Ishikawa (cell line): ENCODE measurements at regions not wholly inside any gene's neighbourhood (a gene's known extent, or its start where the extent isn't known, plus 50 kb on each side); places are given as distances from the start of the nearest gene placed in this dataset.

Experiments
- CEBPB ChIP-seq: IDR thresholded peaks from 2 replicates; pipeline ENCODE4 v1.6.1; 2012
- CREB1 ChIP-seq: IDR thresholded peaks from 2 replicates; pipeline ENCODE4 v1.6.1; 2012; ENCODE audit warnings: low read depth
- EGR1 ChIP-seq: IDR thresholded peaks from 2 replicates; pipeline ENCODE4 v1.6.1; 2012
- EP300 ChIP-seq: IDR thresholded peaks from 2 replicates; pipeline ENCODE4 v1.6.1; 2012; ENCODE audit warnings: borderline replicate concordance
- FOXM1 ChIP-seq: IDR thresholded peaks from 2 replicates; pipeline ENCODE4 v1.6.1; 2012; ENCODE audit warnings: low read depth, borderline replicate concordance
- NFIC ChIP-seq: IDR thresholded peaks from 2 replicates; pipeline ENCODE4 v1.6.1; 2012
- RAD21 ChIP-seq: IDR thresholded peaks from 2 replicates; pipeline ENCODE4 v1.6.1; 2012; ENCODE audit warnings: low read depth
- TAF1 ChIP-seq: IDR thresholded peaks from 2 replicates; pipeline ENCODE4 v1.6.1; 2012; ENCODE audit warnings: low read depth, mild to moderate bottlenecking
- TCF12 ChIP-seq: IDR thresholded peaks from 2 replicates; pipeline ENCODE4 v1.6.1; 2012; ENCODE audit warnings: low read depth
- TEAD4 ChIP-seq: IDR thresholded peaks from 2 replicates; pipeline ENCODE4 v1.6.1; 2012
- YY1 ChIP-seq: IDR thresholded peaks from 2 replicates; pipeline ENCODE4 v1.6.1; 2012; ENCODE audit warnings: low read depth
- ZBTB7A ChIP-seq: IDR thresholded peaks from 2 replicates; pipeline ENCODE4 v1.6.1; 2012; ENCODE audit warnings: low read depth
- TF ChIP-seq, protein P1 (sequence below): IDR thresholded peaks from 2 replicates; pipeline ENCODE4 v1.6.1; 2012
- TF ChIP-seq, protein P2 (sequence below): IDR thresholded peaks from 2 replicates; pipeline ENCODE4 v1.6.1; 2012; ENCODE audit warnings: low read depth, mild to moderate bottlenecking
- TF ChIP-seq, protein P3 (sequence below): IDR thresholded peaks from 2 replicates; pipeline ENCODE4 v1.6.1; 2012

DNA sequence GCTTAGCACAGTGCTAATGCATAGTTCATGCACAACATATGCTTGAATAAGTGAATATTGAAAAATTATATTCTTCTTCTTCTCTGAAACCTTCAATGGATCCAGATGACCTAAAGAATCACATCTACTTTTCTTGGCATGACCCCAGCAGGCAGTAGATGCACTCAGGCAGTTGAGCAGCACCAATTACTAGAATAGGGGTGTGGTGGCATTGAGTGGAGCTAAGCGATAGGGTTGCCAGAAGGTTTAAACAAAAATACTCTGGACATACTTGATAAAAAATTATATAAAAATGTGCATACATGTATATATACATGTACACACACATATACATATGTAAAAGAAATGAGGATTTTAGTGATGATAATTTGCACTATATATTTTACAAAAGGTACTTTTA is 81.8 kb downstream of the NFKBIZ start:
- no peak for TF ChIP-seq FOXM1
- TF ChIP-seq, protein P1, sequence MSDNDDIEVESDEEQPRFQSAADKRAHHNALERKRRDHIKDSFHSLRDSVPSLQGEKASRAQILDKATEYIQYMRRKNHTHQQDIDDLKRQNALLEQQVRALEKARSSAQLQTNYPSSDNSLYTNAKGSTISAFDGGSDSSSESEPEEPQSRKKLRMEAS = no peak
- TF ChIP-seq TEAD4 = no peak
- no peak for TF ChIP-seq RAD21

DNA sequence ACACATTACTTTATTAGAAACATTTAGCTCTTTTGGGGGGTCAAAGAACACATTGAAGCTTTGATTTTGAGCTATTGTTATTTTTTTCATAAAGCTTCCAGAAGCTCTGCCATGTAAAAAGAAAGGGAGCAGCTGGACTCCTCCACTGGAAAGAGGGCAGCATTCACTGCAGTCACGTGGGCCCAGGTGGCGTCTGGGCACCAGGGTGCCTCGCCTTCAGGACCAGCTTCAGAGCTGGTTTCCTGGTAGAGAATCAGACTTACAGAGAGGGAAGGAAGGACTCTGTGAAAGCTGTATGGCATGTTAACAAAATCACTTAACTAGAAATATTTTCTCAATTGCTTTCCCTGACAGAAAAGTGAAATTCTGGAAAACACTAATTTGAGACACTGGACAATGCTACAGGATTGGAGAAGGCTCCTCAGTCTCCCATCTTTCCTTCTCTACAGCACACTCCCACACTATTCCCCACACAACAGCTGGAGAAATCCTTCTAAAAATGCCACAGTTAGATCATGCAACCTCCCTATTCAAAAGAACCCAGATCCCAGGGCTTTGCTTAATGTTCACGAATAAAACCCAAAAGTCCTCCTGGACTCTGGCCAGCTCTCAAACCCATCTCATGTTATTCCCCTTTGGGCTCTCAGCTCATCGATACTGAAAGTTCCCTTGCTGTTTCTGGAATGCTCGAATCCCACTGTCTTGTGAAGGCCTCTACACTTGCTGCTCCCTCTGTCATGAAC is 83.2 kb downstream of the NFKBIZ start:
- TF ChIP-seq, protein P1 = no peak
- no peak for TF ChIP-seq TEAD4
- TF ChIP-seq CEBPB = no peak
- TF ChIP-seq CREB1 = no peak
- no peak for TF ChIP-seq RAD21
- no peak for TF ChIP-seq EGR1
- no peak for TF ChIP-seq FOXM1
- no peak for TF ChIP-seq EP300
- no peak for TF ChIP-seq YY1
- TF ChIP-seq, protein P2, sequence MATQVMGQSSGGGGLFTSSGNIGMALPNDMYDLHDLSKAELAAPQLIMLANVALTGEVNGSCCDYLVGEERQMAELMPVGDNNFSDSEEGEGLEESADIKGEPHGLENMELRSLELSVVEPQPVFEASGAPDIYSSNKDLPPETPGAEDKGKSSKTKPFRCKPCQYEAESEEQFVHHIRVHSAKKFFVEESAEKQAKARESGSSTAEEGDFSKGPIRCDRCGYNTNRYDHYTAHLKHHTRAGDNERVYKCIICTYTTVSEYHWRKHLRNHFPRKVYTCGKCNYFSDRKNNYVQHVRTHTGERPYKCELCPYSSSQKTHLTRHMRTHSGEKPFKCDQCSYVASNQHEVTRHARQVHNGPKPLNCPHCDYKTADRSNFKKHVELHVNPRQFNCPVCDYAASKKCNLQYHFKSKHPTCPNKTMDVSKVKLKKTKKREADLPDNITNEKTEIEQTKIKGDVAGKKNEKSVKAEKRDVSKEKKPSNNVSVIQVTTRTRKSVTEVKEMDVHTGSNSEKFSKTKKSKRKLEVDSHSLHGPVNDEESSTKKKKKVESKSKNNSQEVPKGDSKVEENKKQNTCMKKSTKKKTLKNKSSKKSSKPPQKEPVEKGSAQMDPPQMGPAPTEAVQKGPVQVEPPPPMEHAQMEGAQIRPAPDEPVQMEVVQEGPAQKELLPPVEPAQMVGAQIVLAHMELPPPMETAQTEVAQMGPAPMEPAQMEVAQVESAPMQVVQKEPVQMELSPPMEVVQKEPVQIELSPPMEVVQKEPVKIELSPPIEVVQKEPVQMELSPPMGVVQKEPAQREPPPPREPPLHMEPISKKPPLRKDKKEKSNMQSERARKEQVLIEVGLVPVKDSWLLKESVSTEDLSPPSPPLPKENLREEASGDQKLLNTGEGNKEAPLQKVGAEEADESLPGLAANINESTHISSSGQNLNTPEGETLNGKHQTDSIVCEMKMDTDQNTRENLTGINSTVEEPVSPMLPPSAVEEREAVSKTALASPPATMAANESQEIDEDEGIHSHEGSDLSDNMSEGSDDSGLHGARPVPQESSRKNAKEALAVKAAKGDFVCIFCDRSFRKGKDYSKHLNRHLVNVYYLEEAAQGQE = no peak
- TF ChIP-seq, protein P3, sequence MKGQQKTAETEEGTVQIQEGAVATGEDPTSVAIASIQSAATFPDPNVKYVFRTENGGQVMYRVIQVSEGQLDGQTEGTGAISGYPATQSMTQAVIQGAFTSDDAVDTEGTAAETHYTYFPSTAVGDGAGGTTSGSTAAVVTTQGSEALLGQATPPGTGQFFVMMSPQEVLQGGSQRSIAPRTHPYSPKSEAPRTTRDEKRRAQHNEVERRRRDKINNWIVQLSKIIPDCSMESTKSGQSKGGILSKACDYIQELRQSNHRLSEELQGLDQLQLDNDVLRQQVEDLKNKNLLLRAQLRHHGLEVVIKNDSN = no peak; the same call in 1 of the 2 replicates

DNA sequence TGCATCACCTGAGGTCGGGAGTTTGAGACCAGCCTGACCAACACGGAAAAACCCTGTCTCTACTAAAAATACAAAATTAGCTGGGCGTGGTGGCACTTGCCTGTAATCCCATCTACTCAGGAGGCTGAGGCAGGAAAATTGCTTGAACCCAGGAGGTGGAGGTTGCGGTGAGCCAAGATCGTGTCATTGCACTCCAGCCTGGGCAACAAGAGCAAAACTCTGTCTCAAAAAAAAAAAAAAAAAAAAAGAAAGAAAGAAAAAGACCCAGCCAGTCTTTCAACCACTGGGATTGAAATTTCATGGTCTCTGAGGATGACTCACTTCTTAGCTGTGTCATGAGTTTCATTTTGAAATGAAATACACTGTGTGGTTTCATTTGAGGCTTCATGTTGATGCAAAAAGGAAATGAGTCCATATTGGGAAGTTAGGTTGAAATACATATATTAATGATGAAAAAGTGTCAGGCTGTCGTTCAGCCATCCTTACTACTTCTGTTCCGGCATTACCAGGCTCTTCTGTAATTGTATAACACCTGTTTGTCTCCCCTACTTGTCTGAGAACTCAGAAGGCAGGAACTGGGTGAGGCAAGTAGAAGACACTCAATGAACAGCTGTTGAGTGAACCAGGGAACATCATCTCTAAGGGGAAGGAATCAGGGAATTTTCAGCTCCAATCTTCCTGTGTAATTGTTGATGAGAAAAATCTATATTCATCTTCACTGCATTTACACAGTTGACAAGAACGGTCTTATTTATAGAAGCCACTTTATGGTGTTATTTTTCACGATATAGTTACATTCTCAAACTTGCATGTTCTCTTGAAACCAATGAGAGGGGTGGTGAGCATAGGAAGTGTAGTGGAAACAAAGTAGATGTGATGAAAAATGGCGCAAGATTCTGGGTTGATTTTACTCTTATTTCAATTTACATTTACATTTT is 87.4 kb downstream of the NFKBIZ start:
- TF ChIP-seq, protein P1 = peak; percentile 17; the same call in 1 of the 2 replicates
- no peak for TF ChIP-seq ZBTB7A

DNA sequence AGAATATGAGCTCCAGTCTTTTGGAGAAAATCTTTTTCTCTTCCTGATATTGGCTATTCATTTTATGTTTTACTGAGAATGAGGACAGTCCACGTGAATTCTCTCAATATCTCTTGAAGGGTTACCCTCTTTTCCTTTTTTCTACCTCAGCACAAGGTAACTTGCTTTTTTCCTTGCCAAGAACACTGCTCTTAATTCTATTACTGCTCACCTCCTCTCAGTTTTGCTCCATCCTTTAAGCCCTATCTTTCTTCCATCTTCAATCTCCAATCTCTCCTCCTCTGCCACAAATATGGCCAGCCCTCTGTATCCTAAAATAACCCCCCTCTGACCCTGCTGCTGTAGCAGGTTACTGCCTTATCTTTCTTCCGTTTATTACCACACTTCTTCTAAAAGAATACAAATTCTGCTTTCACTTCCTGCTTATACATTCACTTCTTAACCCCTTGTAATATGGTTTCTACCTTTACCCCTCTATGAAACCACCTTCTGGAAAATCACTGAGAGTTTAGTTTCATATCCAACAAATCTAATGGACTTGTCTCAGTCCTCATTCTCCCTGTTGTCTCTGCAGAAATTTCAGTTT is 89.0 kb downstream of the NFKBIZ start:
- TF ChIP-seq TAF1 (no peak), TCF12 (no peak), ZBTB7A (no peak), YY1 (no peak), EP300 (no peak)

DNA sequence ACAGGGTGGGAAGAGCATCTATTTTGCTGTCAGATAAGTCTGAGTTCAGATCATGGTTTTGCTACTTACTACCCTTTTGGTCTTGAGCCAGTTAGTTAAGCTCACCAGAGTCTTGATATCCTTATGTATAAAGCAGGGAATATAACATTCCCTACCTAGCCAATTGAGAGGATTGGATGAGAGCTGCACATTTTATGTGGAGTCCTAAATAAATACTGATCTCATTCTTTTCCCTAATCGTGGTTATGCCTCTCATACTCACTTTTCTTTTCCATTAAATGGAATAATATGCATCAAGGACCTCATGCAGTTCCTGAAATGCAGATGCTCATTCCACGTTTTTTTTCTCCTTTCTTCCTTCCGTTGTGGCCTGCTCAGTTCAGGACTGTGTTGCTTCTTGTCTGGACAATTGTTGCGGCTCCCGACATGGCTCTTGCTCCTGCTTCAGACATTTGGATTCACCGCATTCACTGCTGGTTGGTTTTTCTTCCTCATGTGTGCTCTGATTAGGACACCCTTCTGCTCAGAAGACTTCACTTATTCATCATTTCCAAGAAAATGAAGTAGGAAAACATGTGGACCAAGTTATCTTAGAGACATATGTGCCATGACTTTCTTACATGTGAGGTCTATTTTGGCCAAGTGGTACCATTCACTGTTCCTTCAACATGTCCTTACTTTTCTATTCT is 90.2 kb downstream of the NFKBIZ start:
- TF ChIP-seq RAD21 (no peak), EP300 (no peak), ZBTB7A (no peak)

DNA sequence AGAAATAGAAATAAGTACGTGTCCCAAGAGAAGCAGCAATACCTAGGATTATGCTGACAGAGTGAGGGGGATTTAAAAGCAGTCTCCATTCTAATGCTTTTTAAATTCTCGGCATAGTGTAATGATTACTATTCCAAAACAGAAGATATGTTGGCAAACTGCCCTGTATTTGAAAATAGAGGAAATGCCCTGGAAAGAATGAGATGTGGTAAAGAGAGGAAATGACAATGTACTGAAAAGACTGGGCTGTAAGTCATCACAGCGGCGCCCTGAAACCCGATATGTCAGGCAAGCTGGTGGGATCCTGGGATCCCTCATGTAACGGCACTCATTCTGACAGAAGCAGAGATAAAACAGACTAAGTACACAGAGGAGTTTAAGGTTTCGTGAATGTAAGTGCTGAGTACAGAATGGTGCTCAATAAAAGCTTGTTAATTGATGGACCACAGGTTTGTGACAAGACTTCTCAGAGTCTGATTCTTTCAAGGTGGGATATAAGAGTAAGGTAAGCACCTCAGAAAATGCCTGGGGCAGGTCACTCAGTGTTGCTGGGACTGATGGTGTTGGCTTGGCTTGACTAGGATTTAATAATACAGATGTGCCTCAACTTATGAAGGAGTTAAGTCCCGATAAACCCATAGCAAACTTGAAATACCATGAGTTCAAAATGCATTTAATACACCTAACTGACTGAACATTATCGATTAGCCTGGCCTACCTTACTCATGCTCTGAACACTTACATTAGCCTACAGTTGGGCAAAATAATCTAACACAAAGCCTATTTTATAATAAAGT is 91.4 kb downstream of the NFKBIZ start:
- 0 out of 2 replicates have a peak, but pooled peaks have one; percentile 33 for TF ChIP-seq FOXM1
- no peak for TF ChIP-seq TEAD4
- TF ChIP-seq YY1 = no peak
- TF ChIP-seq TCF12 = no peak

DNA sequence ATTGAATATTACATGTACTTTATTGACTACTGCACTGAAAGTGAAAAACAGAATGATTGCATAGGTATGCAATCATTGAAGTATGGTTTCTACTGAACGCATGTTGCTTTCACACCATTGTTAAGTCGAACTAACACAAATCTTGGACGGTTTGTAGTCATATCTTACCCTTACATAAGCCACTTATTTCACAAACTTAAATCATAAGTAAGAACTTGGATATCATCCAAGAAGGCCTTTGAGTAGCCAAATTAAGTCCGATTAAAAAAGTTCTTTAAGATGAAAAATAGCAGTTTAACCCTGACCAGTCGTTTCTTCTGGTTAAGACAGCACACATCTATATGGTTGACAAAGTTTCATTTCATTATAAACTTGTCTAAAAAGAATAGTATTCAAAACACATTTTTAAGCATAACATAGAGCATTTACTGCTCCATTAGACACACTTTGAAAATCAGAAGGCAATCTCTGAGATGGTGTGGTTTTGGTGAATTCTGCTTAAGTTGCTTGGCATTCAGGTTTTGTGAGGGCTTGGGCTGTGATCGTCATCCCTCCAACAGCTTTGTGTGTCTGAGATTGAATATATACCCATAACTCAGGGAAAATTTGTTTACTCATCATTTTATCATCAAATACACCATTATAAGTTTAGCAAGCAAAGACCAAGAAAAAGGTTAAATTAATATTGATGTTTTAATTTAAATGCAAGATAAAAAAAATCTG is 92.2 kb downstream of the NFKBIZ start:
- TF ChIP-seq TCF12 (no peak), EGR1 (no peak), NFIC (no peak)
